HG03439 (cell line): ENCODE measurements at regions not wholly inside any gene's neighbourhood (a gene's known extent, or its start where the extent isn't known, plus 50 kb on each side); places are given as distances from the start of the nearest gene placed in this dataset.

Experiments
- ATAC-seq: cut with Tn5 transposase; IDR thresholded peaks from one replicate; pipeline ENCODE4 v1.9.1; 2021; ENCODE audit warnings: mild to moderate bottlenecking, moderate library complexity; ENCODE audit not compliant: unreplicated experiment

DNA sequence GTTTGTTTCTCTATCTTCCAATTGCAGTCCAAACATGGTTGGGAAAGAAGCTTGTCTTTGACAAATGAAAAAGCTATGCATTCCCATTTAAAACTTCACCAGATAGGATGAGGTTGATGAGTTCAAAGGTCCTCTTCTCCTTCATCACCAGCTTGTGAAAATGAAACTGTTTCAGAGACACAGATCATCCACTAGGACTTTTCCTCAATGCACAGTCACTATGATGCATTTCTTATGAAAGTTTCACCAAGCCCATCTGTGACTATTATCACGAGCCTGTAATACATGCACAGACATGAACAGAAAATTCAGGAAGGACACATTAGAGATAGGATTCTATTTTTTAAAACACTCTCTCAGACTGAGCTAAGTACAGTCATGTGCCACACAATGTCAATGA, 644.4 kb downstream of the PLCL1 start:
- no peak for ATAC-seq

DNA sequence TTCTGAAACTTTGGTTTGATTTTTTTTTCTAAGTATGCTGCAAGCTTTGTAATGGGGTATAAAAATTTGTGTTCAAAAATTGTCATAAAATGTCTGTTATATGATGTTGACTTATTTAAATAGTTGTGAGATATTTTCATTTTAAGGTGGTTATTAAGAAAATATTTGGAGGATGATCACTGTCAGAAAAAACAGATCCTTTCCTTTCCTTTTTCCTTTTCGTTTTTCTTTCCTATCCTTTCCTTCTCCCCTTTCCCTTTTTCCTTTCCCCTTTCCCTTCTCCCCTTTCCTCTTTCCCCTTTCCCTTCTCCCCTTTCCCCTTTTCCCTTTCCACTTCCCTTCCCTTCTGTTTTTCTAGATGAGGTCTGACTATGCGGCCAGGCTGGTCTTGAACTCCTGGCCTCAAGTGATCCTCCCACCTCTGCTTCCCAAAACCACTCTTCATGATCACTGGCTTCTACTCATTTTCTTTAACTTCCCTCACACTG, 640.5 kb downstream of the PLCL1 start:
- no peak for ATAC-seq

DNA sequence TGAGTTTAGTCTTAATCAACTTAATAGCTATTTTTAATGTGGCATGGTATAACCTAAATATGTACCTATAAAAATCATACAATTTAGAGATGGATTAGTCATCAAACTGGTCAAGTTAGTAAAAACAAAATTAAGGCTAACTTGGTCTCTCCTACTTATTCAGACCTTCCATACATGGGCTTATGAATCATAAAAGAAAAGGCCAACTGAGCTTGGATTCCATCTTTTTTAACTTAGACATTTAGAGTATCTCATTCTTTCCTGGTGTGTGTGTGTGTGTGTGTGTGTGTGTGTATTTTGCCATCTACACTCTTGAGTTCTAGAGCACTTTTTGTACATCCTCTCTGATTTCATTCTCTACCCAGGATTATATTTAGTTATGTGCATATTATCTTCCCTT, 637.5 kb downstream of the PLCL1 start:
- no peak for ATAC-seq

DNA sequence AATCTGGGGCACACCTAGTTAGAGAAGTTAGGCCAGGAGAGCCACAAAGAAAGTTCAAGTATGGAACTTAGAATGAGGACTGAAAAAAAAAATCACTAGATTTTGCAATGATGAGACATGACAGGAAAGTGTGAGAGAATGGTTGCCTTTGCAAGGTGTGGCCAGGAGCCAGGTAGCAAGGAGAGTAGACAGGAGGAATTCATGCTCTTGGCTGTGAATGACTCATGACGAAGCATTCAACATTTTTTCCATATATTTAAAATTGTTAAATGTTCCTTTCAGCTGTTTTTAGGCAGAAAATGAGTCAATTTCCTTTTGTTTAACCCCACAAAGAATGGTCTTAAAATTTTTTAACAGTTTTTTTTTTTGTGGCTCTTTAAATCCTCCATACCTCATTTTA, 636.9 kb downstream of the PLCL1 start:
- ATAC-seq, result no peak

DNA sequence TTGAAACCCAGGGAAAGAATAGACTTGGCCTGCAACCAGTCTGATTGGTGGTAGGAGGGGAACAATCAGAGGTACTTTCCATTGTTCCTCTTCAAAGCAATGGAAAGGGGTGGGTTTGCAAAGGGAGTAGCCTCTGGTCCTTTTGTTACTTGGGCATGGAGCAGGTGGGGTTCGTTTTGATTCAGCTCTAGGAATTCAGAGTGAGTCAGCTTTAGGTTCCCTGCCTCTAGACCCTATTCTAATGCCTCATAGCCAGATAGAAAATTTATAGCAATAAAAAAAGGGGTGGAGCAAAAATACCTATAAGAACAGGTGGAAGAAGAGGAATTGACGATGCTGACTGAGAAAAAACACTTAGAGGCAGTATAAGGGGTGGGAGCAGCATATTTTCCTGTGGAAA, 636.4 kb downstream of the PLCL1 start:
- ATAC-seq, result no peak

DNA sequence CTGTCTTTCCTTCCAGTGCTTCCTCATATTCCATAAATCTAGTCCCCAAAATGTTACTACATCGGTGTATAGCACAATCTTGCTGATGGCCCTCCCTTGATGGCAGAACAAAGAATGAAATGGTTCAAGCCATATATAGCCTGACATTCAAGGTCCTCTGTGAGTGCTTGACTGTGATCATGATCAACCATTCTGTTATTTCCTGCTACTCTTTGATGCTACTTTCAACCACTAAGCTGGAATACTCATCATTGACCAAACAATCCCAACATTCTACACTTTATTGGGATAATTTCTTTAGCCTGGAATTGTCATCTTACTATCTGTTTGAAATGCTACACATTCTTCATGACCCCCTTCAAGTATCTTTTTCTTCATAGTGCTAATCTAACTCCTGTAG, 633.9 kb downstream of the PLCL1 start:
- no peak for ATAC-seq

DNA sequence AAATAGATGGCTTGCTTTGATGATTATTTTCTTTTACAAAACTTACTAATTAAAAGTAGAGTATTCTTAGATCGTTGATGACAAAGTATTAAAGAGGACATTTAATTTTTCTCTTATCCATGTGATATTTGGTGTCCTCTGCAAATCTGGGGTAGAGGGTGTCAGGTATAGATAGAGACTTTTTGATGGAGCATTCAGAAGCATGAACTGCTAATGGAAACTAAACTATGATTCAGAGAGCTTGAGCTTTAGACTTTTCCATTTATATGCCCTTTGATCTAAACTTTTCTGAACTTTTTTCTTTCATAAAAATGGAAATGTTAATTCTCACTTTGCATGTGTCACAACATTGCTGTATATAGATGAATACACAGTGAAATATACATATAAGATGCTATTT, 619.7 kb downstream of the PLCL1 start:
- no peak for ATAC-seq

DNA sequence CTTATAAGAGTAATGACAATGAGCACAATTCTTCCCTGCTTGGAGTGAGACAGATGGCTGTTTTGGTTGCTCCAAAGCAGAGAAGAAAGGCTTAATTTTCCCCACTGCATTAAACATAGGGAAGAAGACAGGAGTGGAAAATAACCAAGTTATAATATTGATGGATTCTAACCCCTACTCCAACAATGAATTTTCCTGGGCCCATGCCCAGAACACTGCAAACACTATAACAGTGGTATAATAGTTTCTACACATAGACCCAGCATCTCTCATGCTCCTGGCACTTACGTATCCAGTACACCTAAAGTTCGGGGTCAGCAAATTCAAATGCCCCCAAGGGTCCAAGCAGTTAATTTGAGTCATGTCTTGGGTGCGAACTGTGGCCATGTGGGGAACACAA, 613.4 kb downstream of the PLCL1 start:
- ATAC-seq, result no peak

DNA sequence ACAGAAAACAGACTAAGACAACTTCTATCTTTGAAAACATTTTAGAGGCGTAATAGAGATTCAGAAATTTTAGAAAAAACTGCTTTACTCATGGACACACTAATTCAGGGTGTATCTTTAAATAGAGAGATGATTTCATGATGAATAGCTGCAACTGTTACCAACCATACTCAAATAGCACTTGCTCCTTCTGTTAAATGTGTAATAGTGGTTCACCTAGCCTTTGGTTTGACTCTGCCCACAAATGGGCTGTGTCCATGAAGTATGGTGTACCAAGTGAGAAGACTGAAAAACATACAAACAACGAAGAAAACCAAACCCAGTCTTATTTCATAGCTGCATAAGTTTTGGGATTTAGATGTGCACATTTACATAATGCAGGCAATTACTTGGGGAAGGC, 610.6 kb downstream of the PLCL1 start:
- no peak for ATAC-seq

DNA sequence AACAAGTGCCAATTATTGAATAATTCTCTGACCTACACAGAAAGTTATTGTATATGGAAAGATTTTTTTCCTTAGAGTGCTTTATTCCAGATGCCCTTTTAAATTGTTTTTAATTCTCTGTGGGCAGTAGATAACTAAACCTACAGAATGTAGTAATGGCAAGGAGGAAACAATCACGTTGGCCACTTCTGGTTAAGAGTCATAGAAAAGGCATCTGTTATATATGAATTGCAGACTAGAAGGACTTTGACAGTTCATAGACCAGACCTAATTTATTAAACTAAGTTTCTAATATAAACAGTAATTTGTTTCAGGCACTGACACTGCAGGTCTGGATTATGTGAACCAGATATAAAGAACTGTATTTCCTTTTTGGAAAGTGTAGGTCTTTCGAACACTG, 607.5 kb downstream of the PLCL1 start:
- ATAC-seq, result no peak

DNA sequence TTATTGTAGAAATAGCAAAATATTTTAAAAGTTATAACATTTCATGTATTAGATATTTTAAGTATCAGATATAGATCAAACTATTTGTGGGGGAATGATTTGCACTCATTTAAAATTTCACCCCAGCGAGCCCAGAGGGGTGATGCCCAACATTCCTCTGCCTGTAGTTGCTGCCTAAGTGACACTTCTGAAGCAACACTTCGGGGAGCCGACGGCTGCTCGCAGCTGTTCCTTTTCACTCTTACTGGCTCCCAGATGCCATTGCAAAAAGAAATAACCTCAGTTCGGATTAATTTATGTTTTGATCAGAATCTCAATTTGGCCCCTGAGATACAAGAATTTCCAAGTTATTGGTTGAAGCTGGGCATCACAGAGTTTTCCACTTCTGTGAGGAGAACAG, 603.8 kb downstream of the PLCL1 start:
- no peak for ATAC-seq

DNA sequence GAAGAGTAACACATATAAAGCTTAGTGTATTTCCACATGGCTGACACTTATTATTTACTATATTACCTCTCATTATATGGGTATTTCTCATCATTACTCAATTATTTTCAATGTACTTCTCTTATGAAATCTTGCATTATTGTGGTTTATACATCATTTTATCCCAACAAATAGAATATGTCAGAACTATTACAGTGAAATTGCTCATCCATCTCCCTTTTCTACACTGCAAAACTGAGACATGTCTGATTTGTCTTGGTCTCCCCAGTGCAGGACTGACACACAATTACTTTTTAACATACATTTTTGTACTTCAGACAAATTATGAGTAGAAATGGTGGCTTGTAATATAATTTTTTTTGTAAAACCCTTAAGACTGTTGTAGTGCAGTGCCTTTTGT, 600.9 kb downstream of the PLCL1 start:
- ATAC-seq, result no peak

DNA sequence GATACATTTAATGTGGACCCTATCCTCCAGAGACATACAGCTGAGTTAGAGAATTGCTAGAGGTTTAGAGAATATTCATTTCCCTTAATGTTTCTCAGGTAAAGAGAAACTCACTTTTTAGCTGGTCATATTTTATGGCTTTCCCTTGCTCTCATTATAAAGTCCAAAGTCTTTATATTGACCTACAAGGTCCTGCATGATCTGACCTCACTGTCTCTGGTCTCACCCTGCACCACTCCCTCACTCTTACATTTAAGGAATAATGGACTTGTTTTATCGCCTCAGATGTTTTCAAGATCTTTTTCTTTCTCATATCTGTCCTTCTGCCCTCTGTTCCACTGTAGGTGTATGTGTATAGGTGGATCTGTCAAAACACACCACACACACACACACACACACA, 597.3 kb downstream of the PLCL1 start:
- ATAC-seq, result no peak

DNA sequence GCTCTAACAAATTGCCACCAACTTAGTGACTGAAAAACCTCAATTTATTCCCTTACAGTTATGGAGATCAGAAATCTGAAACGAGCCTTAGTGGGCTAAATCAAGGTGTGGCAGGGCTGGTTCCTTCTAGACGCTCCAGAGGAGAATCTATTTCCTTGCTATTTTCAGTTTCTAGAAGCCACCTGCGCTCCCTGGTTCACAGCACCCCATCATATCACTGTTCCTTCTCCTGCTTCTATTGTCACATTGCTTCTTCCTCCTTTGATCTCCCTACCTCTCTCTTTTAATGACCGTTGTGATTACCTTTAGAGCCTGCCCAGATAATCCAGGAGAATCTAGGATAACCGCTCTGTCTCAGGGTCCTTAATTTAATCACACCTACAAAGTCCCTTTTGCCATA, 596.6 kb downstream of the PLCL1 start:
- ATAC-seq, result no peak

DNA sequence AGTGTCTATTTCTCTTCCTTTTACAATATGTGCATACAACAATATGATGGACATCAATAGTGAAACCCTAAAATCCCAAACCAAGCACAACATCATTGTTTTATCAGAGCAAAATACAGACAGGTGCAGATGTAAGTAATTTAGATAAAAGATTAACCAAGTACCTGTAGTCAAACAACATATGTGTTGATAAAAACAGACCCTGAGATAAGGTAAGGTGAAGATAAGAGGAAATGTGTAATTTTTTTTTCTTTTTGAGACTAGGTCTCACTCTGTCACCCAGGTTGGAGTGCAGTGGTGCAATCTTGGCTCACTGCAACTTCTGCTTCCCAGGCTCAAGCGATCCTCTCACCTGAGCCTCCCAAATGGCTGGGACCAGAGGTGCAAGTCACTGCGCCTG, 589.8 kb downstream of the PLCL1 start:
- no peak for ATAC-seq

DNA sequence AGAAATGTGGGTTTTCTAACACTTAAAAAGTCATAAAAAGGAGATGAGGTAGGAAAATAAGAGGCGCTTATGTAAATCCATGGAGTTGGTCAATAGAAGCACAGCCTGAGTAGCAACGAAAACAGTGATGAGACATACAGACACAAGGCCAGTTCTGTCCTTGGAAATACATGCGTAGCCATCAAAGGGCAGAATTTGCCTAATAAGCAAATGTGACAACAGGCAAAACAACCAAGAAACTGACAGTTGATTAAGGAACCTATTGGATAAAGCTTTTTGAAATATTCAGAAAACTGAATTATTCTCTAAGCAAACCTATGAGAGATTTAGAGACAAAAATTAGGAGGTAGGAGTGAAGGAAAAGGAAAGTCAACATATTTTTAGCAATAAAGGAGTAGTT, 586.3 kb downstream of the PLCL1 start:
- ATAC-seq, result no peak

DNA sequence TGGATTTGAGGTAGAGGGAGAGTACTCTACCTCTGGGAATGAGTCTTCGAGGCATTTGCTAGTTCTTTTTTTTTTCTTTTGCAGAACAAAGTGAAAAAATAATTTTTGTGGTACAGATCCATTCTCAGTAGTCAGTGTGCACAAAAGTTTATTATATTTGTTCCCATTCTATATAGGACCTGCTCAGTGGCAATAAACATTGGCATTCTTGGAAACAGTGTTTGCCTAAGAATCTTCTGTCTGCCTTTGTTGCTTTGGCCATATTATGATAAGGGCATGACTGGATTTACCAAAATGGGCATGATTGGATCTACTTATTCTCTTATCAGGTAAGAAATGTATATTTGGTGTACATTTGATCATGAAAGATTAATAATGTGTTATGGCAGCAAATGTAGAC, 583.3 kb downstream of the PLCL1 start:
- no peak for ATAC-seq

DNA sequence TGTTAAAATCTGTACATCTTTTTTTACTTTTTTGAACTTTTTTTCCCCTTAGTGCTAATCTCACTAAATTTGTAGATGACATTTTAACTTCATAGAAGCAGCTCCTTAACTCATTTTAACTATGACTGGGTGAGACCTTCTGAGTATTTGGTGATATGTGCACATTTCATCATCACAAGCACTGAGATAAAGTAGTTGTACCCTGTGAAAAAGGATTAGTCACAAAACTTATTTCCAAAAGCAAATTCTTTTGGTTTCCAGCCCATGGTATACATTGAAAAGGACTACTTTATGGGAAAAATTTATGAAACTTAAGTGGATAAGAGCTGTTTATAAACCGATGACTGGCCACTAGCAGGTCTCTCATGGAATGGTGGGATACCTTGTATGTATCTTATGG, 581.5 kb downstream of the PLCL1 start:
- no peak for ATAC-seq

DNA sequence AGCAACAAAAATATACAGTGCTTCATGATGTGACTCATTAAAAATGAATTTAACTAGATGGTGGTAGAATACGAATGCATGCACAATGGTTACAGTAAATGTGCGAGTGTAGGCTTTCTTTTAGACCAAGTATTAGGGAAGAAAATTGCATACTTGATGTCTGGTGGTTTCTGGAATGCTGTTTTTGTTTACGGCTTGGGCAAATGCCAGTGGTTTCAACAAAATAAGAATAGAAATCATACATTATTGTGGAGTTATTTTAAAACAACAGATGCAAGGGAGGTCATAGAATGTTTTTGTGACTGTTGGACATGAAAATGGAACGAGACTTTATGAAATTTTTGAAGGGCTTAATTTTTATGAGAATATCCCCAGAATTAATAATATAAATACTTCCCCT, 580.9 kb downstream of the PLCL1 start:
- no peak for ATAC-seq

DNA sequence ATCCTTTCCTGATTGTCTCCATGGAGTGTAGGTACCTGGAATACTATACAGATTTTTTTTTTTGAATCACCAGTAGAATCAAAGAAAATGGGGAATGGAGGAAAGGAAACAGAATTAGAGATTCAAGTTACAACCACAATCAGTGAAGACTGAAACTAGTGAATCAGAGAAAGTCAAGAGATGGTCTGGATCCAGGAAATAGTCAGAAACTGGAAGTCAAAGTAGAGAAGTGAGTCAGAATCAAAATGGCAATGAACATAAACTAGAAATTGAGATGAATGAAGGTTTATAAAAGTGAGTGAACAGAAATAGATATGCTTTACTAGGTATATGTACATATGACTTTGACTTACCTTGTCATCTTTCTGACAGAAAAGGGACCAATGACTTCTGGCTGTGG, 579.0 kb downstream of the PLCL1 start:
- ATAC-seq, result no peak

DNA sequence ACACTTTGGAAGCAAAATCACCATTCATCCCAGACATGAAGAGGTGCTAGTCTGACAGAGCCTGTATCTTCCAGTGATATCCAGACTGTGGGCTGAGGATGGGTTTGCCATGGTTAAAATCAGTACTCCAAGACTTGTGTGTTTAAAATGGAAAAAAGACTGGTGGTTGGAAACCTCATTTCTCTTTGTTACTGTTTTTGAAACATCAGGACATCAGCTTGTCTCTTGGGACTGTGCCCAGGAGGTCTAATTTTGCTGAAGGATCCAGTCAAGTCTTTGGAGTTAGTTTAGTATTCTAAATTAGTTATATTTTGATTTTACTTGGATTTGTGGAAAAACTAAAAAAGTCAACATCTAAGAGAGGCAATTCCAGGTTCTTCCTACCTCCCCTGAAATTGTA, 578.4 kb downstream of the PLCL1 start:
- ATAC-seq, result no peak

DNA sequence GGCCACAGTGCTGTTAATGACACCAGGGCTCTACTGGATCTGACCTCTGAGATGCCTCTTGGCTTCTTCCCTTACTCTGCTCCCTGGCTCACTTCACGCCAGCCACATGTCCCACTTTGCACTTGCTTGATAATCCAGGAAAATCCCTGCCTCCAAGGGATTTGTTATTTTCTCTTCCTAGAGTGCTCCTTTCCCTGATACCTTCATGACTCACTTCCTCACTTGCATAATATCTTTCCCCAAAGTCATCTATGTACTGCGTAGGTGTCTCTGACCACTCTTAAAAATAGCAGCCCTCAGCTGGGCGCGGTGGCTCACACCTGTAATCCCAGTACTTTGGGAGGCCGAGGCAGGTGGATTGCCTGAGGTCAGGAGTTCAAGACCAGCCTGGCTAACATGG, 572.3 kb downstream of the PLCL1 start:
- ATAC-seq, result no peak

DNA sequence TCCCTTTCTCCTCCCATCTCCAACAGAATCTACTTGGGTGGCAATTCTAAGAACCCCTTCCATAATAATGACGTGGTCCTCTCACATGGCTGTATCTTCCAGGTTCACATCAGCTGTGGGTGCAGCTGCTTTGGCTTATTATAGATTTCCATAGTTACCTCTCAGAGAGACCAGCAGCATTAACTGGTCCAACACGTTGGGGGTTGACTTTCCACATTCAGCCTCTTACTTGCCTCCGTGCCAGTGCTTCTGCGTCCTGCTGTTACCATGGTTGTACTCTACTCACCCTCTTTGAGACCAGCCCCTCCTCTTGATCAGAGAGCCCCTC, 570.7 kb downstream of the PLCL1 start:
- ATAC-seq, result no peak
